ENCODE measurements at regions not wholly inside any gene's neighbourhood (a gene's known extent, or its start where the extent isn't known, plus 50 kb on each side); places are given as distances from the start of the nearest gene placed in this dataset.

DNA sequence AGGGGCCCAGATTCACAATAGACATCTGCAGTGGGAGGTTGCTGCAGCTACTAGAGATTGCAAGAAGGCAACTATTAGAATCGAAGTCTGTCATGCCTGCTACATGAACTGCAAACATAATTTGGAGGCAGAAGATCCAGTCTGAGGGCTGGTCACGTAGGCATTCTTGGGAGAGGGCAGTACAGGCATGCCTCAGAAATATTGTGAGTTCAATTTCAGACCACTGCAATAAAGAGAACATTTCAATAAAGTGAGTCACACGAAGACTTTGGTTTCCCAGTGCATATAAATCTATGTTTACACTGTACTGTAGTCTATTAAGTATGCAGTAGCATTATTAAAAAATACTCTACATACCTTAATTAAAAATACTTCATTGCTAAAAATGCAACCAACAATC, 585.8 kb upstream of the FAT1 start:
- no peak for DNase-seq (ENCODE audit: low spot score)
- no peak overlapping the region for H3K4me2 ChIP-seq
- H3K79me2 ChIP-seq, result no peaks in the 10 kb centered on the region
- no peak overlapping the region for H3K4me3 ChIP-seq
- H3K4me1 ChIP-seq (ENCODE audit: insufficient read depth), result no peaks in the 10 kb centered on the region
- no peak for TF ChIP-seq EZH2phosphoT487 (IDR thresholded peaks at IDR 0.05; ENCODE audit: low read depth, severe bottlenecking, unreplicated experiment)
- no peak for TF ChIP-seq EZH2 (IDR thresholded peaks at IDR 0.05; ENCODE audit: borderline replicate concordance)
- TF ChIP-seq, protein P1, sequence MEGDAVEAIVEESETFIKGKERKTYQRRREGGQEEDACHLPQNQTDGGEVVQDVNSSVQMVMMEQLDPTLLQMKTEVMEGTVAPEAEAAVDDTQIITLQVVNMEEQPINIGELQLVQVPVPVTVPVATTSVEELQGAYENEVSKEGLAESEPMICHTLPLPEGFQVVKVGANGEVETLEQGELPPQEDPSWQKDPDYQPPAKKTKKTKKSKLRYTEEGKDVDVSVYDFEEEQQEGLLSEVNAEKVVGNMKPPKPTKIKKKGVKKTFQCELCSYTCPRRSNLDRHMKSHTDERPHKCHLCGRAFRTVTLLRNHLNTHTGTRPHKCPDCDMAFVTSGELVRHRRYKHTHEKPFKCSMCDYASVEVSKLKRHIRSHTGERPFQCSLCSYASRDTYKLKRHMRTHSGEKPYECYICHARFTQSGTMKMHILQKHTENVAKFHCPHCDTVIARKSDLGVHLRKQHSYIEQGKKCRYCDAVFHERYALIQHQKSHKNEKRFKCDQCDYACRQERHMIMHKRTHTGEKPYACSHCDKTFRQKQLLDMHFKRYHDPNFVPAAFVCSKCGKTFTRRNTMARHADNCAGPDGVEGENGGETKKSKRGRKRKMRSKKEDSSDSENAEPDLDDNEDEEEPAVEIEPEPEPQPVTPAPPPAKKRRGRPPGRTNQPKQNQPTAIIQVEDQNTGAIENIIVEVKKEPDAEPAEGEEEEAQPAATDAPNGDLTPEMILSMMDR (IDR thresholded peaks at IDR 0.05; ENCODE audit: poor library complexity), result no peak
- no peaks in the 10 kb centered on the region for H4K20me1 ChIP-seq (ENCODE audit: insufficient read depth, poor library complexity, severe bottlenecking)
- no peaks in the 10 kb centered on the region for H3K9me3 ChIP-seq (ENCODE audit: low read depth)
- no peak overlapping the region for H2AFZ ChIP-seq
- H3K27me3 ChIP-seq, result no peaks in the 10 kb centered on the region
- no peak overlapping the region for H3K27ac ChIP-seq
- no peaks in the 10 kb centered on the region for H3K36me3 ChIP-seq (replicated peaks; ENCODE audit: insufficient read depth, low read depth)
- H3K9me2 ChIP-seq (replicated peaks; ENCODE audit: insufficient read depth), result no peaks in the 10 kb centered on the region
- 92% methylated on average over 3 of the region's 3 CpGs for WGBS (ENCODE audit: low lambda C conversion rate, missing lambda C conversion rate)

DNA sequence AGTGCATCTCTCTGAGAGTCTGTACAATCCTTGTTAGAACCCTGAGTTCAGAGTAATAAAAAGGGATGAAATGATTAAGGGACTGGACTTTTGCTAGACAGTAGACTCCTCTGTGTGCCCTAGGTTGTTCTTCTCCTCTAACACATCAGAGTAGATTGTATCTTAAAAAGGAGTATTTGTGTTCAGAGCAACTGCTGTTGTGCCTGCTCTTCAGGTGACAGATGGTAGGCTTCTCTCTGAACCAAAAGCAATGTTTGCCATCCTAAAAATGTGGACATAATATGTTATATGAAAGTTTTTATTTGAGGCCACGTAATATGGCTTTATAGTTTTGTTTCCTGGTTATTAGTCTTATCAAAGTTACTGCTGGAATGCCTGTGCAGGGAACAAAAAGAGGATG, 588.6 kb upstream of the FAT1 start:
- H3K4me1 ChIP-seq (ENCODE audit: insufficient read depth), result no peaks in the 10 kb centered on the region
- WGBS (ENCODE audit: low lambda C conversion rate, missing lambda C conversion rate), result 72% methylated on average over 1 of the region's 1 CpG
- DNase-seq (ENCODE audit: low spot score), result no peak
- TF ChIP-seq, protein P1 (IDR thresholded peaks at IDR 0.05; ENCODE audit: poor library complexity), result no peak
- TF ChIP-seq EZH2phosphoT487 (IDR thresholded peaks at IDR 0.05; ENCODE audit: low read depth, severe bottlenecking, unreplicated experiment) (no peak), EZH2 (IDR thresholded peaks at IDR 0.05; ENCODE audit: borderline replicate concordance) (no peak)
- no peak overlapping the region for H3K27ac ChIP-seq
- H3K9me3 ChIP-seq (ENCODE audit: low read depth), result no peaks in the 10 kb centered on the region
- no peaks in the 10 kb centered on the region for H3K27me3 ChIP-seq
- no peak overlapping the region for H3K4me2 ChIP-seq
- H2AFZ ChIP-seq, result no peak overlapping the region
- no peaks in the 10 kb centered on the region for H3K36me3 ChIP-seq (replicated peaks; ENCODE audit: insufficient read depth, low read depth)
- no peaks in the 10 kb centered on the region for H3K79me2 ChIP-seq
- no peaks in the 10 kb centered on the region for H4K20me1 ChIP-seq (ENCODE audit: insufficient read depth, poor library complexity, severe bottlenecking)
- no peak overlapping the region for H3K4me3 ChIP-seq
- H3K9me2 ChIP-seq (replicated peaks; ENCODE audit: insufficient read depth), result no peaks in the 10 kb centered on the region

DNA sequence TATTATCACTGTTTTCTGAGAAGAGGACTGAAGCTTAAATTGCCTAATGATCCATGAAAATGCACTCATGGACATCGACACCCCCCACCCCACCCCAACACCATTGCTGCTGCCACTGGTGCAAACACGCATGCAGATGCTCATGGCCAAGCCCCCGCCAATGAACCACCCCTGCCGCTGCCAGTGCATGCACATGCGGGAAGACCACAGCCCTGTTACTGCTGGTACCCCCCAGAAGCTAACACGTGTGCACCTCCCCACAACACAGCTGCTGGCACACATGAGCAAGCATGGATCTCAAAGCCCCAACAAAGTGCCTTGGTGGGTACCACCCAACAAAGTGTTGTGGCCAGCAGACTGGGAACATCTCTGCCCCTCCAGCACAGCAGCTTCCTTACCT, 594.1 kb upstream of the FAT1 start:
- no peak overlapping the region for H2AFZ ChIP-seq
- no peak overlapping the region for H3K27ac ChIP-seq
- no peak overlapping the region for H3K4me2 ChIP-seq
- H3K4me1 ChIP-seq (ENCODE audit: insufficient read depth), result no peaks in the 10 kb centered on the region
- H3K9me3 ChIP-seq (ENCODE audit: low read depth), result no peaks in the 10 kb centered on the region
- H3K79me2 ChIP-seq, result no peaks in the 10 kb centered on the region
- H3K36me3 ChIP-seq (replicated peaks; ENCODE audit: insufficient read depth, low read depth), result no peaks in the 10 kb centered on the region
- no peak overlapping the region for H3K4me3 ChIP-seq
- 100% methylated on average over 6 of the region's 6 CpGs for WGBS (ENCODE audit: low lambda C conversion rate, missing lambda C conversion rate)
- H4K20me1 ChIP-seq (ENCODE audit: insufficient read depth, poor library complexity, severe bottlenecking), result no peaks in the 10 kb centered on the region
- H3K27me3 ChIP-seq, result no peaks in the 10 kb centered on the region
- no peak for DNase-seq (ENCODE audit: low spot score)
- no peaks in the 10 kb centered on the region for H3K9me2 ChIP-seq (replicated peaks; ENCODE audit: insufficient read depth)
- TF ChIP-seq EZH2phosphoT487 (IDR thresholded peaks at IDR 0.05; ENCODE audit: low read depth, severe bottlenecking, unreplicated experiment) (no peak), EZH2 (IDR thresholded peaks at IDR 0.05; ENCODE audit: borderline replicate concordance) (no peak)
- TF ChIP-seq, protein P1 (IDR thresholded peaks at IDR 0.05; ENCODE audit: poor library complexity), result no peak

DNA sequence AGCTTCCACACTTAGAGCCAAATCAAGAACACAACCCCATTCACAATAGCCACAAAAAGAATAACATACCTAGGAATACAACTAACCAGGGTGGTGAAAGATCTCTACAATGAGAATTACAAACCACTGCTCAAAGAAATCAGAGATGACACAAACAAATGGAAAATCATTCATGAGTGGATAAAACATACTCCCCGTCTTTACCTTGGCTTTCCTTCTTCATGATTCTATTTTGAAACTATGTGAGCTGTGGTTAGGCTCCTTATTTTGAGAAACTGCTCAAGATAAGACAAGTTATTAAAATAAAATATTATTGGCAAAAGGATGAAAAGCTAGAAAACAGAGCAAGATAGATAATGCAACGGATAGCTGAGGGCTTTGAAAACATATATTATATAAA, 598.1 kb upstream of the FAT1 start:
- H3K36me3 ChIP-seq (replicated peaks; ENCODE audit: insufficient read depth, low read depth), result no peaks in the 10 kb centered on the region
- 81% methylated on average over 2 of the region's 2 CpGs for WGBS (ENCODE audit: low lambda C conversion rate, missing lambda C conversion rate)

More for the DNA sequence above, 598.1 kb upstream of the FAT1 start:
- no peak overlapping the region for H3K4me3 ChIP-seq
- H3K27ac ChIP-seq, result no peak overlapping the region
- no peak overlapping the region for H2AFZ ChIP-seq
- no peaks in the 10 kb centered on the region for H3K79me2 ChIP-seq
- H3K9me2 ChIP-seq (replicated peaks; ENCODE audit: insufficient read depth), result no peaks in the 10 kb centered on the region
- H3K9me3 ChIP-seq (ENCODE audit: low read depth), result no peaks in the 10 kb centered on the region
- no peak for DNase-seq (ENCODE audit: low spot score)
- H4K20me1 ChIP-seq (ENCODE audit: insufficient read depth, poor library complexity, severe bottlenecking), result no peaks in the 10 kb centered on the region
- no peaks in the 10 kb centered on the region for H3K27me3 ChIP-seq
- TF ChIP-seq, protein P1 (IDR thresholded peaks at IDR 0.05; ENCODE audit: poor library complexity), result no peak
- TF ChIP-seq EZH2 (IDR thresholded peaks at IDR 0.05; ENCODE audit: borderline replicate concordance) (no peak), EZH2phosphoT487 (IDR thresholded peaks at IDR 0.05; ENCODE audit: low read depth, severe bottlenecking, unreplicated experiment) (no peak)
- H3K4me2 ChIP-seq, result no peak overlapping the region
- no peaks in the 10 kb centered on the region for H3K4me1 ChIP-seq (ENCODE audit: insufficient read depth)

All from hepatocyte (in vitro differentiated cells).